Peyer's patch (tissue), 4 donors: ENCODE measurements at regions not wholly inside any gene's neighbourhood (a gene's known extent, or its start where the extent isn't known, plus 50 kb on each side); places are given as distances from the start of the nearest gene placed in this dataset.

Experiments used
- DNase-seq, 3 donors: peaks; one replicate each; pipeline ENCODE4 v3.0.0-alpha.2; 2017 to 2019
- H3K27ac ChIP-seq, 4 donors: fragments of 200-600 bp; sonication (generic); one replicate each; pipeline ENCODE4 v1.5.1; 2016 to 2019
- H3K27me3 ChIP-seq, 2 donors: fragments of 200-600 bp; sonication (generic); one replicate each; pipeline ENCODE4 v1.5.1; 2019
- H3K36me3 ChIP-seq, 3 donors: fragments of 200-600 bp; sonication (generic); one replicate each; pipeline ENCODE4 v1.5.1; 2016 to 2019
- H3K4me1 ChIP-seq, 4 donors: fragments of 200-600 bp; sonication (generic); one replicate each; pipeline ENCODE4 v1.5.1; 2016 to 2019
- H3K4me3 ChIP-seq, 4 donors: fragments of 200-600 bp; sonication (generic); 1 replicate in 3 of 4; 2 replicates in 1 of 4; pipeline ENCODE4 v1.5.1; 2016 to 2019; ENCODE audit warnings: mild to moderate bottlenecking in 1 of 4
- H3K9me3 ChIP-seq, 4 donors: fragments of 200-600 bp; sonication (generic); one replicate each; pipeline ENCODE4 v1.5.1; 2016 to 2019; ENCODE audit warnings: mild to moderate bottlenecking in 1 of 4
- CTCF ChIP-seq, 6 experiments: fragments of 450-650 bp in 4 of 6; fragments of 200-600 bp in 2 of 6; sonication (generic) in 1 of 6; IDR thresholded peaks; one replicate each; pipeline ENCODE4 v1.5.1; 2017 to 2019; ENCODE audit warnings: antibody characterized with exemption in 6 of 6, mild to moderate bottlenecking in 3 of 6, moderate library complexity in 1 of 6
- POLR2A ChIP-seq, 2 donors: fragments of 450-650 bp; IDR thresholded peaks; one replicate each; pipeline ENCODE4 v1.5.1; 2017; ENCODE audit warnings: antibody characterized with exemption in 2 of 2, mild to moderate bottlenecking in 2 of 2, moderate library complexity in 2 of 2

- DNase-seq = peak; percentile 34 to 84 (median 60)
- no peaks in the 10 kb centered on the region for H3K27me3 ChIP-seq
- H3K27ac ChIP-seq = peak overlapping the region; percentile 9 to 69 (median 56)
- TF ChIP-seq POLR2A (IDR thresholded peaks at IDR 0.05) = no peak
- TF ChIP-seq CTCF (IDR thresholded peaks at IDR 0.05) = no peak
- H3K9me3 ChIP-seq = no peaks in the 10 kb centered on the region
- no peaks in the 10 kb centered on the region for H3K36me3 ChIP-seq
- no peak overlapping the region for H3K4me3 ChIP-seq
- peaks cover 0 to 16% (median 0%) of the 10 kb centered on the region in 4 donors for H3K4me1 ChIP-seq
Observed at GRCh38 chr20:50346374-50347283, 156.0 kb downstream of the CEBPB start.

- H3K36me3 ChIP-seq = no peaks in the 10 kb centered on the region
- DNase-seq = no peak
Observed at GRCh38 chr20:50347284-50348063, 156.8 kb downstream of the CEBPB start.

GRCh38 chr20:50348096-50348495, 157.5 kb downstream of the CEBPB start:
- Histone ChIP-seq H3K4me3 (no peak overlapping the region), H3K4me1 (peaks cover 0 to 16% (median 0%) of the 10 kb centered on the region in 4 donors), H3K36me3 (no peaks in the 10 kb centered on the region), H3K27me3 (no peaks in the 10 kb centered on the region), H3K27ac (peak overlapping the region in 2 of 4 donors; percentile 67 to 69), H3K9me3 (no peaks in the 10 kb centered on the region)
- TF ChIP-seq CTCF (IDR thresholded peaks at IDR 0.05) = no peak
- TF ChIP-seq POLR2A (IDR thresholded peaks at IDR 0.05) = no peak
- DNase-seq = peak in 1 of 3 donors; percentile 57

More at GRCh38 chr20:50347284-50348063, 156.8 kb downstream of the CEBPB start:
- no peaks in the 10 kb centered on the region for H3K9me3 ChIP-seq
- H3K4me1 ChIP-seq = peaks cover 0 to 16% (median 0%) of the 10 kb centered on the region in 4 donors
- TF ChIP-seq POLR2A (IDR thresholded peaks at IDR 0.05) (no peak), CTCF (IDR thresholded peaks at IDR 0.05) (no peak)
- no peak overlapping the region for H3K4me3 ChIP-seq
- H3K27ac ChIP-seq = peak overlapping the region; percentile 6 to 69 (median 58)
- no peaks in the 10 kb centered on the region for H3K27me3 ChIP-seq

GRCh38 chr20:50350510-50351249, 159.5 kb upstream of the PTPN1 start:
- H3K4me1 ChIP-seq = peaks cover 0 to 19% (median 3%) of the 10 kb centered on the region in 4 donors
- no peaks in the 10 kb centered on the region for H3K27me3 ChIP-seq
- DNase-seq = no peak
- no peaks in the 10 kb centered on the region for H3K36me3 ChIP-seq
- TF ChIP-seq CTCF (IDR thresholded peaks at IDR 0.05) (no peak), POLR2A (IDR thresholded peaks at IDR 0.05) (no peak)
- peak overlapping the region in 1 of 4 donors; percentile 69 for H3K27ac ChIP-seq
- no peaks in the 10 kb centered on the region for H3K9me3 ChIP-seq
- H3K4me3 ChIP-seq = no peak overlapping the region

- TF ChIP-seq CTCF (IDR thresholded peaks at IDR 0.05) = no peak
- TF ChIP-seq POLR2A (IDR thresholded peaks at IDR 0.05) = no peak
- Histone ChIP-seq H3K36me3 (no peaks in the 10 kb centered on the region), H3K4me3 (no peak overlapping the region), H3K27me3 (no peaks in the 10 kb centered on the region), H3K27ac (no peak overlapping the region), H3K4me1 (peaks cover 0 to 10% (median 3%) of the 10 kb centered on the region in 4 donors), H3K9me3 (no peaks in the 10 kb centered on the region)
- no peak for DNase-seq
Observed at GRCh38 chr20:50351541-50351940, 158.6 kb upstream of the PTPN1 start.
